Lung (tissue), 11 donors: ENCODE measurements at regions not wholly inside any gene's neighbourhood (a gene's known extent, or its start where the extent isn't known, plus 50 kb on each side); places are given as distances from the start of the nearest gene placed in this dataset.

Source experiments
- ATAC-seq: fragments of 200-7000 bp; cut with Tn5 transposase; one replicate; pipeline ENCODE4 v1.9.1; 2020; ENCODE audit warnings: moderate number of reproducible peaks; ENCODE audit not compliant: insufficient read depth, low FRiP score
- DNase-seq, 3 donors: peaks; one replicate each; pipeline ENCODE4 v3.0.0-alpha.2; 2013 to 2017
- H3K27ac ChIP-seq, 2 donors: one replicate each; pipeline ENCODE4 v1.5.1; 2013; ENCODE audit warnings: mild to moderate bottlenecking in 2 of 2, moderate library complexity in 2 of 2, control low read depth in 1 of 2, inconsistent platforms in 1 of 2, low read depth in 1 of 2, low read length in 1 of 2
- H3K27me3 ChIP-seq, 3 donors: one replicate each; pipeline ENCODE4 v1.5.1; 2013; ENCODE audit warnings: low read length in 2 of 3; ENCODE audit not compliant: control insufficient read depth in 3 of 3, insufficient read depth in 3 of 3
- H3K36me3 ChIP-seq, 4 donors: one replicate each; pipeline ENCODE4 v1.5.1; 2013; ENCODE audit warnings: low read length in 4 of 4, mild to moderate bottlenecking in 1 of 4, moderate library complexity in 1 of 4; ENCODE audit not compliant: control insufficient read depth in 4 of 4, insufficient read depth in 4 of 4
- H3K4me1 ChIP-seq, 5 donors: one replicate each; pipeline ENCODE4 v1.5.1; 2013; ENCODE audit warnings: low read length in 5 of 5, mild to moderate bottlenecking in 2 of 5, moderate library complexity in 1 of 5; ENCODE audit not compliant: control insufficient read depth in 5 of 5, insufficient read depth in 5 of 5
- H3K4me3 ChIP-seq: one replicate; pipeline ENCODE4 v1.5.1; 2013; ENCODE audit warnings: mild to moderate bottlenecking, control low read depth, moderate library complexity
- H3K9ac ChIP-seq, 2 donors: one replicate each; pipeline ENCODE4 v1.5.1; 2013; ENCODE audit warnings: low read length in 2 of 2, control low read depth in 1 of 2; ENCODE audit not compliant: insufficient read depth in 1 of 2
- H3K9me3 ChIP-seq, 4 donors: one replicate each; pipeline ENCODE4 v1.5.1; 2013; ENCODE audit warnings: low read length in 3 of 4, mild to moderate bottlenecking in 1 of 4, moderate library complexity in 1 of 4; ENCODE audit not compliant: control insufficient read depth in 4 of 4, insufficient read depth in 3 of 4
- WGBS, 2 donors: extraction: QIAGEN DNeasy Blood & Tissue Kit; methylation state at CpG; one replicate each; pipeline ENCODE4 v1.1.7; 2013; 5-methylcytosine and 5-hydroxymethylcytosine counted together
- TF ChIP-seq, protein P1 (sequence below): IDR thresholded peaks from 2 replicates; pipeline ENCODE4 v1.5.1; 2012; ENCODE audit warnings: mild to moderate bottlenecking; ENCODE audit errors: control extremely low read depth, extremely low read depth
- donor health status: control.
- donor health status: control.
- donor health status: Bipolar disorder and iron deficiency.
- donor health status: healthy.
- donor health status: DM: yes; HTN: yes; CAD: no.

DNA sequence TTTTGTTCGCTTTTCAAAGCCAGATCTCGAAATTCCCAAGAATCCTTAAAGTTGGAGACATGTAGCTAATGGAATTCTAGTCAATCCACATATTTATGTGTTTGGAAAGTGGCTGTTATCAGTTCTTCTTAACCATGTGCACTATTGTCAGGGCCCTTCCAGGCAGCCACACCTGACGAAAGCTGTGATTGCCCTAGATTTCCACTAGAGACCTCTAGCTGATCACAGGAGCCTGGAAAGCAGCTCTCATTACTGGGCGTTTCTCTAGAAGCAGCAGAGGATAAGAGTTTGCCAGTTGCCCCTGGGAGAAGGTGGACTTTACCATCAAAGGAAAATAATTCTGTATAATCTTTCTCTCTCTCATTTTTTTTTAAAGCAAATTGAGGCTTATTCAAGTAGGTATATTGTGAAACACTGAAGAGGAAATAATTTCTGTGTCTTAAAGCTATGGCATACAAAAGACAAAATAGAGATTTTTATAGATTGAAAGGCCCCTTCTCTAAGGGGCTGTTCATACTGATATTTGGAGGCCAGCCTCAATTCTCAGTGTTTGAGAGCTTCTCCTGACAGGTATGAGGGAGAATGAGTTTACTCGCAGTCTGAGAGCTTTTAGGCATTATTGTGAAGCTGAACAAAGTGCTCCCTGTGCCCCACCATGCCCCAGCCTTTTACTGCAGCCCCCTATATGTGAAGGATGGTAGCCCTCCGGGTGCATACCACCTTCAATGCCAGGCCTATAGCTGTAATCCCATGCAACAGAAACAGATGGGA is 405.4 kb upstream of the ACTBL2 start:
- H3K9ac ChIP-seq = no peak overlapping the region
- WGBS, 2 donors = 32 to 48% methylated on average over 6 of the region's 6 CpGs
- DNase-seq = peak; percentile 57 to 82 (median 70)
- H3K36me3 ChIP-seq = no peaks in the 10 kb centered on the region
- TF ChIP-seq, protein P1, sequence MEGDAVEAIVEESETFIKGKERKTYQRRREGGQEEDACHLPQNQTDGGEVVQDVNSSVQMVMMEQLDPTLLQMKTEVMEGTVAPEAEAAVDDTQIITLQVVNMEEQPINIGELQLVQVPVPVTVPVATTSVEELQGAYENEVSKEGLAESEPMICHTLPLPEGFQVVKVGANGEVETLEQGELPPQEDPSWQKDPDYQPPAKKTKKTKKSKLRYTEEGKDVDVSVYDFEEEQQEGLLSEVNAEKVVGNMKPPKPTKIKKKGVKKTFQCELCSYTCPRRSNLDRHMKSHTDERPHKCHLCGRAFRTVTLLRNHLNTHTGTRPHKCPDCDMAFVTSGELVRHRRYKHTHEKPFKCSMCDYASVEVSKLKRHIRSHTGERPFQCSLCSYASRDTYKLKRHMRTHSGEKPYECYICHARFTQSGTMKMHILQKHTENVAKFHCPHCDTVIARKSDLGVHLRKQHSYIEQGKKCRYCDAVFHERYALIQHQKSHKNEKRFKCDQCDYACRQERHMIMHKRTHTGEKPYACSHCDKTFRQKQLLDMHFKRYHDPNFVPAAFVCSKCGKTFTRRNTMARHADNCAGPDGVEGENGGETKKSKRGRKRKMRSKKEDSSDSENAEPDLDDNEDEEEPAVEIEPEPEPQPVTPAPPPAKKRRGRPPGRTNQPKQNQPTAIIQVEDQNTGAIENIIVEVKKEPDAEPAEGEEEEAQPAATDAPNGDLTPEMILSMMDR = no peak
- no peaks in the 10 kb centered on the region for H3K9me3 ChIP-seq
- H3K4me3 ChIP-seq = no peak overlapping the region
- H3K27ac ChIP-seq = no peak overlapping the region
- ATAC-seq = no peak
- H3K27me3 ChIP-seq = no peaks in the 10 kb centered on the region
- H3K4me1 ChIP-seq = peaks cover 0 to 15% (median 0%) of the 10 kb centered on the region in 5 donors

- Histone ChIP-seq H3K27ac (no peak overlapping the region), H3K27me3 (no peaks in the 10 kb centered on the region), H3K36me3 (no peaks in the 10 kb centered on the region), H3K4me1 (peaks cover 0 to 15% (median 0%) of the 10 kb centered on the region in 5 donors), H3K9ac (no peak overlapping the region), H3K9me3 (no peaks in the 10 kb centered on the region), H3K4me3 (no peak overlapping the region)
- WGBS, 2 donors = 95 to 97% methylated on average over 5 of the region's 5 CpGs
- DNase-seq = no peak
- TF ChIP-seq, protein P1 = no peak
- no peak for ATAC-seq
Measured at GRCh38 chr5:57884346-57885102, 401.9 kb upstream of the ACTBL2 start.

GRCh38 chr5:57880216-57880615 is 397.6 kb upstream of the ACTBL2 start:
- Histone ChIP-seq H3K9ac (no peak overlapping the region), H3K27me3 (no peaks in the 10 kb centered on the region), H3K36me3 (no peaks in the 10 kb centered on the region), H3K4me3 (no peak overlapping the region), H3K9me3 (no peaks in the 10 kb centered on the region), H3K27ac (no peak overlapping the region), H3K4me1 (peaks cover 0 to 8% (median 0%) of the 10 kb centered on the region in 5 donors)
- TF ChIP-seq, protein P1 = no peak
- ATAC-seq (no peak), DNase-seq (no peak)
- WGBS, 2 donors = 37 to 45% methylated on average over 2 of the region's 2 CpGs
